ENCODE measurements at regions not wholly inside any gene's neighbourhood (a gene's known extent, or its start where the extent isn't known, plus 50 kb on each side); places are given as distances from the start of the nearest gene placed in this dataset.

DNA sequence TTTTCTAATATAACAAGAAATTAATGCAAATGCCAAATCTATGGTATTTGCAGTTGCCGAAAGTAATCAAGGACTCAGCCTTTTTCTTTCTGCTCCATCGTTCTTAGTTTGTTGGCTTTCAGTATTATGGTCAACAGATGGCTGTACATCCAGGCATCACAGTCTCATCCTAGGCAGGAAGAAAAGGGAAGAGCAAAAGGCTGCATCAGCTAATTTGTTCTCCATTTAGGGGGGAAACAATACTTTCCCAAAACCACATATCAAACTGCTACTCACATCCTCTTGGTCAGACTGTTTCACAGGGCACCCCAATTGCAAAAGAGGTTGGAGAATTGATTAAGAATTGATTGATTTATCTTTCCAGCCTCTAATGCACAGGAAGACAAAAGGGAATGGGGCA, 89.3 kb downstream of the MDH1 start:
- Mint-ChIP-seq H3K4me3 (ENCODE audit: unreplicated experiment) (no peak overlapping the region), H3K9me3 (ENCODE audit: low read depth) (no peaks in the 10 kb centered on the region), H3K36me3 (ENCODE audit: low read depth) (no peaks in the 10 kb centered on the region), H3K4me1 (ENCODE audit: low read depth) (no peaks in the 10 kb centered on the region), H3K27me3 (ENCODE audit: low read depth) (no peaks in the 10 kb centered on the region), H3K27ac (ENCODE audit: unreplicated experiment) (no peak overlapping the region)
- TF ChIP-seq, protein P1, sequence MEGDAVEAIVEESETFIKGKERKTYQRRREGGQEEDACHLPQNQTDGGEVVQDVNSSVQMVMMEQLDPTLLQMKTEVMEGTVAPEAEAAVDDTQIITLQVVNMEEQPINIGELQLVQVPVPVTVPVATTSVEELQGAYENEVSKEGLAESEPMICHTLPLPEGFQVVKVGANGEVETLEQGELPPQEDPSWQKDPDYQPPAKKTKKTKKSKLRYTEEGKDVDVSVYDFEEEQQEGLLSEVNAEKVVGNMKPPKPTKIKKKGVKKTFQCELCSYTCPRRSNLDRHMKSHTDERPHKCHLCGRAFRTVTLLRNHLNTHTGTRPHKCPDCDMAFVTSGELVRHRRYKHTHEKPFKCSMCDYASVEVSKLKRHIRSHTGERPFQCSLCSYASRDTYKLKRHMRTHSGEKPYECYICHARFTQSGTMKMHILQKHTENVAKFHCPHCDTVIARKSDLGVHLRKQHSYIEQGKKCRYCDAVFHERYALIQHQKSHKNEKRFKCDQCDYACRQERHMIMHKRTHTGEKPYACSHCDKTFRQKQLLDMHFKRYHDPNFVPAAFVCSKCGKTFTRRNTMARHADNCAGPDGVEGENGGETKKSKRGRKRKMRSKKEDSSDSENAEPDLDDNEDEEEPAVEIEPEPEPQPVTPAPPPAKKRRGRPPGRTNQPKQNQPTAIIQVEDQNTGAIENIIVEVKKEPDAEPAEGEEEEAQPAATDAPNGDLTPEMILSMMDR (IDR thresholded peaks at IDR 0.05): no peak
- DNase-seq (ENCODE audit: low spot score): no peak

DNA sequence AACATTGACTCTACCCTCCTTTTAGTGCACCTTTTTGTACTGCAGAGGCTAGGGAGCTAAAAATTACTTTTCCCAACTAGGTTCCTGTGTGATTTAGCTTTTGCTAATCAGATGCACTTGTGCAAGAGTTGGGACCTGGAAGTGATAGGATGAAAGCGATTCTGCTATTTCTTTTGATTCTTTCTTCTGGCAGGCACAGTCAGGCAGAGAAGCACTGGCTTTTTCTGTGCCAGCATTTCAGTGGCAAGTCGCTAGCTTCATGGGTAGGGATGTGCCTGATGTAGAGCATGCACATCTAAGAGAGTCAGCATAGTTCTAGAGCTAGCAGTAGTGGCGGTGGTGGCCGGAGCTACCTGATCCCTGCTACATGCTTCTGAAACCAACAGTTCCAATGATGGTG, 89.8 kb downstream of the MDH1 start:
- no peaks in the 10 kb centered on the region for H3K4me1 Mint-ChIP-seq (ENCODE audit: low read depth)
- no peak overlapping the region for H3K27ac Mint-ChIP-seq (ENCODE audit: unreplicated experiment)
- H3K9me3 Mint-ChIP-seq (ENCODE audit: low read depth): no peaks in the 10 kb centered on the region
- no peak for DNase-seq (ENCODE audit: low spot score)
- TF ChIP-seq, protein P1 (IDR thresholded peaks at IDR 0.05): no peak
- H3K36me3 Mint-ChIP-seq (ENCODE audit: low read depth): no peaks in the 10 kb centered on the region
- H3K27me3 Mint-ChIP-seq (ENCODE audit: low read depth): no peaks in the 10 kb centered on the region
- H3K4me3 Mint-ChIP-seq (ENCODE audit: unreplicated experiment): no peak overlapping the region

DNA sequence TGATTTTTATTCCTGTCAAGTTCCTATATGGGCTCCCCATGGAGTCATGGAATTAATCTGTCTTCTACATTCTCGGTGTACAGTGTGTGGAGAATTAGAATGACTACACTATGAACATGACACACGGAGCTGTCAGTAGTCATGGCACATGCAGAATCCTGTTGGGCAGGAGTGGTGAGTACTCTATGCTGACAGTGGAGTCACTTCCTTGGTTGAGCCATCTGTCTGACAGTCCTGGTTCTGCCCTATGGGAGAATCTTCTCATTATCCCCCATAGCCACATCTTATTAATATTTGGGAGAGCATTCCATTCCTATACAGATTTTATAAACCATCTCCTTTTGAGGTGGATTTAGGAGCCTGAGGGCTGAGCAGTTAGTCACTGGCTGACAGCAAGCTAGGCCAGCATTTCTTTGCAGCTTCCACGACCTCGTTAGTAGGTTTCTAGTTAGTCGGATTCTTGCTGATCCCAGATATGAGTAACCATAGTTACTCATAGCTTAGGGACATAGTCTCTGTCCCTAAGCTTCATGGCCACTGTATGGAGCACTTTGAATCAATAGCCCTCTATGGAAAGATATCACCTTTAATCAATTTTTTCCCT, 90.6 kb downstream of the MDH1 start:
- H3K4me1 Mint-ChIP-seq (ENCODE audit: low read depth): no peaks in the 10 kb centered on the region
- no peaks in the 10 kb centered on the region for H3K27me3 Mint-ChIP-seq (ENCODE audit: low read depth)
- no peaks in the 10 kb centered on the region for H3K9me3 Mint-ChIP-seq (ENCODE audit: low read depth)
- H3K27ac Mint-ChIP-seq (ENCODE audit: unreplicated experiment): no peak overlapping the region
- H3K4me3 Mint-ChIP-seq (ENCODE audit: unreplicated experiment): no peak overlapping the region
- H3K36me3 Mint-ChIP-seq (ENCODE audit: low read depth): no peaks in the 10 kb centered on the region
- no peak for DNase-seq (ENCODE audit: low spot score)
- TF ChIP-seq, protein P1 (IDR thresholded peaks at IDR 0.05): no peak

DNA sequence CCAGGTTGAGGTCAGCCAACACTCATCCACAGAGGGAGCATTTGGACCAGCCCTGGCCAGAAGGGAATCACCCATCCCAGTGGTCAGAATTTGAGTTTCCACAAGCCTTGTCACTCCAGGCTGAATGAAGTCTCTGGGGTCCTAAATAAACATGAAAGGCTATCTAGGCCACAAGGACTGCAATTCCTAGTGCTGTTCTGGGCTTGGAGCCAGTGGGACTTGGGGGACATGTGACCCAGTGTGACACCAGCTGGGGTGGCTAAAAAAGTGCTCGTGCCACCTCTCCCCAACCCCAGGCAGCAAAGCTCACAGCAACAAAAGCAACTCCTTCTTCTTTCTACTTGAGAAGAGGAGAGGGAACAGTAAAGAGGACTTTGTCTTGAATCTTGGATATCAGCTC, 91.7 kb downstream of the MDH1 start:
- Mint-ChIP-seq H3K4me3 (ENCODE audit: unreplicated experiment) (no peak overlapping the region), H3K36me3 (ENCODE audit: low read depth) (peaks cover 1% of the 10 kb centered on the region), H3K4me1 (ENCODE audit: low read depth) (no peaks in the 10 kb centered on the region), H3K27ac (ENCODE audit: unreplicated experiment) (no peak overlapping the region), H3K27me3 (ENCODE audit: low read depth) (no peaks in the 10 kb centered on the region), H3K9me3 (ENCODE audit: low read depth) (no peaks in the 10 kb centered on the region)
- TF ChIP-seq, protein P1 (IDR thresholded peaks at IDR 0.05): no peak
- no peak for DNase-seq (ENCODE audit: low spot score)

DNA sequence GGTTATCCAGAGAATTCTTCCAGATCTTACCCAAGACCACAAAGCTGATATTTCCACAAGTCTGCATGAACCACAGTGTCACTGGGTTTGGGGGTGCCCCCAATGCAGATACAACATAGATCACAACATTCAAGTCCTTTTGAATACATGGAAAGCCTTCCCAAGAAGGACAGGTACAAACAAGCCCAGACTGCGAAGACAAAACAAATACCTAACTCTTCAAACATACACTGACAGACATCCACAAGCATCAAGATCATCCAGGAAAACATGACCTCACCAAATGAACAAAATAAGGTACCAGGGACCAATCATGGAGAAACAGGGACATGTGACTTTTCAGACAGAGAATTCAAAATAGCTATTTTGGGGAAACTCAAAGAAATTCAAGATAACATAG, 93.1 kb downstream of the MDH1 start:
- H3K27me3 Mint-ChIP-seq (ENCODE audit: low read depth): no peaks in the 10 kb centered on the region
- TF ChIP-seq, protein P1 (IDR thresholded peaks at IDR 0.05): no peak
- H3K4me3 Mint-ChIP-seq (ENCODE audit: unreplicated experiment): no peak overlapping the region
- peaks cover 1% of the 10 kb centered on the region for H3K36me3 Mint-ChIP-seq (ENCODE audit: low read depth)
- no peak for DNase-seq (ENCODE audit: low spot score)
- no peak overlapping the region for H3K27ac Mint-ChIP-seq (ENCODE audit: unreplicated experiment)
- H3K4me1 Mint-ChIP-seq (ENCODE audit: low read depth): no peaks in the 10 kb centered on the region
- no peaks in the 10 kb centered on the region for H3K9me3 Mint-ChIP-seq (ENCODE audit: low read depth)
